ENCODE measurements at regions not wholly inside any gene's neighbourhood (a gene's known extent, or its start where the extent isn't known, plus 50 kb on each side); places are given as distances from the start of the nearest gene placed in this dataset.

DNA sequence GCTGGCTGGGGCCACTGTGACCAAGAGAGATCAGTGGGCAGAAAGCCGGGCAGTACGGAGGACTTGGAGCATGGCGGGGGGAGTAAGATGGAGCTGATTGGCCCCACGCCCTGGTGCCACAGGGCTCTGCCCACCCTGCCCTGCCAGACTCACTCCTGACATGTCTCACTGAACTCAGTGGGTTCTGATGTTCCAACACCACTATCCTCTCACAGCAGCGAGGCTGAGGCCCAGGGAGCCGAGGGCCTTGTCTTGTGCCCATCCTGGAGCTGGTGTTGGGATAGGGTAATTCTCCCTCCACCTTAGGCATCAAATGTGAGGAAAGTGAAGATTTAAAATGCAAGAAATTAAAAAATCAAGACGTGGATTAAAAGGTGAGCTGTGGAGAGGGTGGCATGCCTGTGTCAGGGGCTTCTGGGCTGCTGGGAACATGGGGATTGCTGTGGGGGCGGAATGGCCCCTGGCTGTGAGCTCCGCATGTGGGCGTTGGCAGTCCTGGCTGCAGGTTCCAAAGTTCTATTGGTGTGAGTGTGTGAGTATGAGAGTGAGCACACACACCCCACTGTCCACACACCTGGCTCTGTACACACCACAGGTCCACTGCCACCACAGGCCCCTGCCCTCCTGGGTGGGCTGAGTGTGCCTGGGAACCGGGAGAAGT, 283.5 kb upstream of the HS6ST1 start:
- Histone ChIP-seq H3K4me1 (ENCODE audit: control insufficient read depth, extremely low read depth, insufficient read depth, low read length) (no peaks in the 10 kb centered on the region), H3K36me3 (ENCODE audit: control insufficient read depth in 2 of 2, extremely low read depth in 1 of 2, insufficient read depth in 2 of 2, low read length in 2 of 2) (no peaks in the 10 kb centered on the region), H3K27me3 (ENCODE audit: control insufficient read depth in 2 of 2, insufficient read depth in 2 of 2, low read length in 2 of 2) (no peaks in the 10 kb centered on the region), H3K27ac (ENCODE audit: insufficient read depth, low read depth, low read length) (no peak overlapping the region), H3K9ac (replicated peaks; ENCODE audit: extremely low read depth, insufficient read depth, low read length) (no peak overlapping the region), H4K20me1 (replicated peaks; ENCODE audit: control insufficient read depth, extremely low read depth, insufficient read depth, low read length) (no peaks in the 10 kb centered on the region), H3K4me2 (ENCODE audit: insufficient read depth, low read length) (no peak overlapping the region), H3K9me1 (replicated peaks; ENCODE audit: control insufficient read depth, extremely low read depth, insufficient read depth, low read length) (no peaks in the 10 kb centered on the region), H2AFZ (ENCODE audit: low read depth, low read length) (no peak overlapping the region), H3K4me3 (replicated peaks in 1 of 3; ENCODE audit: insufficient read depth in 1 of 3, low read depth in 1 of 3, low read length in 3 of 3) (no peak overlapping the region), H3K79me2 (ENCODE audit: control insufficient read depth, insufficient read depth, low read length) (no peaks in the 10 kb centered on the region), H3K9me3 (replicated peaks; ENCODE audit: control insufficient read depth, insufficient read depth, low read length) (no peaks in the 10 kb centered on the region)
- dilution Hi-C loops (cut with MboI; ENCODE audit: extremely low pct_ligation_motif_present, low sequenced_read_pairs) (no loop called here), intact Hi-C loops (cut with micrococcal nuclease) (no loop called here)
- DNase-seq (ENCODE audit: low read depth, low spot score): no peak
- BruUV-seq (replicated peaks): no TSS peak
- CTCF ChIA-PET: no interaction called here
- TF ChIP-seq, protein P1, sequence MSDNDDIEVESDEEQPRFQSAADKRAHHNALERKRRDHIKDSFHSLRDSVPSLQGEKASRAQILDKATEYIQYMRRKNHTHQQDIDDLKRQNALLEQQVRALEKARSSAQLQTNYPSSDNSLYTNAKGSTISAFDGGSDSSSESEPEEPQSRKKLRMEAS (IDR thresholded peaks at IDR 0.05; ENCODE audit: insufficient read depth, insufficient read length): no peak
- TF ChIP-seq FOS (IDR thresholded peaks at IDR 0.05; ENCODE audit: borderline replicate concordance, insufficient read depth, low read length) (no peak), POLR2A (IDR thresholded peaks at IDR 0.05; ENCODE audit: low read depth, low read length) (no peak), GATA2 (IDR thresholded peaks at IDR 0.05; ENCODE audit: insufficient read depth, insufficient read length, low read depth, low read length) (no peak), EZH2 (IDR thresholded peaks at IDR 0.05; ENCODE audit: borderline replicate concordance, low read depth, low read length, severe bottlenecking) (no peak), JUN (IDR thresholded peaks at IDR 0.05; ENCODE audit: borderline replicate concordance, insufficient read depth, insufficient read length, low read depth) (no peak), POLR2AphosphoS5 (IDR thresholded peaks at IDR 0.05; ENCODE audit: insufficient read depth, low read depth, low read length) (no peak)
- TF ChIP-seq, protein P2, sequence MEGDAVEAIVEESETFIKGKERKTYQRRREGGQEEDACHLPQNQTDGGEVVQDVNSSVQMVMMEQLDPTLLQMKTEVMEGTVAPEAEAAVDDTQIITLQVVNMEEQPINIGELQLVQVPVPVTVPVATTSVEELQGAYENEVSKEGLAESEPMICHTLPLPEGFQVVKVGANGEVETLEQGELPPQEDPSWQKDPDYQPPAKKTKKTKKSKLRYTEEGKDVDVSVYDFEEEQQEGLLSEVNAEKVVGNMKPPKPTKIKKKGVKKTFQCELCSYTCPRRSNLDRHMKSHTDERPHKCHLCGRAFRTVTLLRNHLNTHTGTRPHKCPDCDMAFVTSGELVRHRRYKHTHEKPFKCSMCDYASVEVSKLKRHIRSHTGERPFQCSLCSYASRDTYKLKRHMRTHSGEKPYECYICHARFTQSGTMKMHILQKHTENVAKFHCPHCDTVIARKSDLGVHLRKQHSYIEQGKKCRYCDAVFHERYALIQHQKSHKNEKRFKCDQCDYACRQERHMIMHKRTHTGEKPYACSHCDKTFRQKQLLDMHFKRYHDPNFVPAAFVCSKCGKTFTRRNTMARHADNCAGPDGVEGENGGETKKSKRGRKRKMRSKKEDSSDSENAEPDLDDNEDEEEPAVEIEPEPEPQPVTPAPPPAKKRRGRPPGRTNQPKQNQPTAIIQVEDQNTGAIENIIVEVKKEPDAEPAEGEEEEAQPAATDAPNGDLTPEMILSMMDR (IDR thresholded peaks at IDR 0.05; ENCODE audit: extremely low read depth in 1 of 2, insufficient read depth in 1 of 2, low read depth in 1 of 2, low read length in 2 of 2): no peak
- no peak for FAIRE-seq
- POLR2A ChIA-PET: no interaction called here
